Parathyroid adenoma (tissue), 2 donors: ENCODE measurements at regions not wholly inside any gene's neighbourhood (a gene's known extent, or its start where the extent isn't known, plus 50 kb on each side); places are given as distances from the start of the nearest gene placed in this dataset.

Experiments
- H2AFZ ChIP-seq: fragments of 300-600 bp; sonication (generic); one replicate; pipeline ENCODE4 v1.7.0; 2017; ENCODE audit warnings: antibody characterized with exemption, mild to moderate bottlenecking
- H3K27ac ChIP-seq: fragments of 300-600 bp; sonication (generic); one replicate; pipeline ENCODE4 v1.7.0; 2017
- H3K27me3 ChIP-seq: fragments of 300-600 bp; sonication (generic); one replicate; pipeline ENCODE4 v1.7.0; 2017; ENCODE audit warnings: low read length; ENCODE audit not compliant: control insufficient read depth, insufficient read depth
- H3K36me3 ChIP-seq: fragments of 300-600 bp; sonication (generic); one replicate; pipeline ENCODE4 v1.7.0; 2017; ENCODE audit warnings: low read length; ENCODE audit not compliant: control insufficient read depth, insufficient read depth
- H3K4me1 ChIP-seq: fragments of 300-600 bp; sonication (generic); one replicate; pipeline ENCODE4 v1.7.0; 2017; ENCODE audit warnings: control low read depth
- H3K4me2 ChIP-seq: fragments of 300-600 bp; sonication (generic); one replicate; pipeline ENCODE4 v1.7.0; 2017; ENCODE audit warnings: low read length
- H3K4me3 ChIP-seq: fragments of 300-600 bp; sonication (generic); one replicate; pipeline ENCODE4 v1.7.0; 2017; ENCODE audit warnings: low read depth, low read length
- H3K79me2 ChIP-seq: fragments of 300-600 bp; sonication (generic); one replicate; pipeline ENCODE4 v1.7.0; 2017; ENCODE audit warnings: control low read depth
- H3K9ac ChIP-seq: fragments of 300-600 bp; sonication (generic); one replicate; pipeline ENCODE4 v1.7.0; 2017; ENCODE audit warnings: mild to moderate bottlenecking
- H3K9me3 ChIP-seq: fragments of 300-600 bp; sonication (generic); one replicate; pipeline ENCODE4 v1.7.0; 2017; ENCODE audit warnings: low read length; ENCODE audit not compliant: control insufficient read depth
- CTCF ChIP-seq: fragments of 300-600 bp; sonication (generic); IDR thresholded peaks from one replicate; pipeline ENCODE4 v1.7.0; 2017; ENCODE audit warnings: antibody characterized with exemption, mild to moderate bottlenecking
- donor health status: primary hyperparathyroidism.

- Histone ChIP-seq H3K4me1 (no peaks in the 10 kb centered on the region), H3K4me2 (no peak overlapping the region), H3K27ac (no peak overlapping the region), H3K27me3 (no peaks in the 10 kb centered on the region), H3K9ac (no peak overlapping the region), H2AFZ (no peak overlapping the region), H3K4me3 (no peak overlapping the region), H3K36me3 (no peaks in the 10 kb centered on the region), H3K9me3 (no peaks in the 10 kb centered on the region), H3K79me2 (no peaks in the 10 kb centered on the region)
- no peak for TF ChIP-seq CTCF
These were observed 312.5 kb downstream of the RASEF start for GRCh38 chr9:82750411-82750913.

- Histone ChIP-seq H3K36me3 (no peaks in the 10 kb centered on the region), H3K27ac (no peak overlapping the region), H3K4me1 (no peaks in the 10 kb centered on the region), H3K9me3 (no peaks in the 10 kb centered on the region), H3K9ac (no peak overlapping the region), H3K27me3 (no peaks in the 10 kb centered on the region), H3K4me2 (no peak overlapping the region), H3K4me3 (no peak overlapping the region), H3K79me2 (no peaks in the 10 kb centered on the region), H2AFZ (no peak overlapping the region)
- no peak for TF ChIP-seq CTCF
These were observed 305.0 kb downstream of the RASEF start for GRCh38 chr9:82757924-82758323.

- Histone ChIP-seq H3K4me2 (no peak overlapping the region), H3K27me3 (no peaks in the 10 kb centered on the region), H3K36me3 (no peaks in the 10 kb centered on the region), H3K4me3 (no peak overlapping the region), H3K9ac (no peak overlapping the region), H3K79me2 (no peaks in the 10 kb centered on the region), H3K9me3 (no peaks in the 10 kb centered on the region), H3K27ac (no peak overlapping the region), H2AFZ (no peak overlapping the region), H3K4me1 (no peaks in the 10 kb centered on the region)
- no peak for TF ChIP-seq CTCF
These were observed 301.9 kb downstream of the RASEF start for GRCh38 chr9:82761027-82761426.

GRCh38 chr9:82761956-82762355, 301.0 kb downstream of the RASEF start:
- no peaks in the 10 kb centered on the region for H3K36me3 ChIP-seq
- no peaks in the 10 kb centered on the region for H3K79me2 ChIP-seq
- TF ChIP-seq CTCF: no peak
- H3K9ac ChIP-seq: no peak overlapping the region
- H3K9me3 ChIP-seq: no peaks in the 10 kb centered on the region
- H3K27me3 ChIP-seq: no peaks in the 10 kb centered on the region
- H3K4me3 ChIP-seq: no peak overlapping the region
- no peak overlapping the region for H2AFZ ChIP-seq
- H3K4me1 ChIP-seq: no peaks in the 10 kb centered on the region
- H3K27ac ChIP-seq: no peak overlapping the region
- no peak overlapping the region for H3K4me2 ChIP-seq

GRCh38 chr9:82763656-82764055, 299.3 kb downstream of the RASEF start:
- Histone ChIP-seq H3K79me2 (no peaks in the 10 kb centered on the region), H3K27ac (no peak overlapping the region), H3K4me2 (no peak overlapping the region), H3K9ac (no peak overlapping the region), H3K4me3 (no peak overlapping the region), H3K9me3 (no peaks in the 10 kb centered on the region), H3K36me3 (no peaks in the 10 kb centered on the region), H3K4me1 (no peaks in the 10 kb centered on the region), H3K27me3 (no peaks in the 10 kb centered on the region), H2AFZ (no peak overlapping the region)
- TF ChIP-seq CTCF: no peak
